Spinal cord (tissue), 9 donors: ENCODE measurements at regions not wholly inside any gene's neighbourhood (a gene's known extent, or its start where the extent isn't known, plus 50 kb on each side); places are given as distances from the start of the nearest gene placed in this dataset.
A peak's percentile ranks its signal among the peaks of the same experiment; 100 is the strongest.
"Not testable (repeated sequence)": the region's sequence is repeated elsewhere in the genome, so short reads cannot be mapped to it uniquely, and the experiment has no call there.

Source experiments
- DNase-seq, 6 donors: peaks; one replicate each; pipeline versions ENCODE4 v3.0.0 to v3.0.0-alpha.2; 2013 to 2015; ENCODE audit warnings: low spot score in 6 of 6, low read depth in 4 of 6
- H3K27ac ChIP-seq: one replicate; pipeline ENCODE4 v1.5.1; 2013; ENCODE audit warnings: low read depth, low read length, control low read depth
- H3K27me3 ChIP-seq: one replicate; pipeline ENCODE4 v1.6.1; 2013; ENCODE audit warnings: low read length; ENCODE audit not compliant: control insufficient read depth, insufficient read depth
- H3K36me3 ChIP-seq: one replicate; pipeline ENCODE4 v1.6.1; 2013; ENCODE audit warnings: low read length; ENCODE audit not compliant: control insufficient read depth, insufficient read depth
- H3K4me1 ChIP-seq: one replicate; pipeline ENCODE4 v1.6.1; 2013; ENCODE audit warnings: low read length; ENCODE audit not compliant: control insufficient read depth, insufficient read depth
- H3K4me3 ChIP-seq: one replicate; pipeline ENCODE4 v1.5.1; 2013; ENCODE audit warnings: low read depth, low read length, control low read depth
- H3K9me3 ChIP-seq: one replicate; pipeline ENCODE4 v1.6.1; 2013; ENCODE audit warnings: low read length; ENCODE audit not compliant: control insufficient read depth, insufficient read depth
- WGBS: methylation state at CpG from one replicate; pipeline ENCODE4 v1.1.5; 2013; ENCODE audit warnings: missing lambda C conversion rate; ENCODE audit not compliant: insufficient coverage; 5-methylcytosine and 5-hydroxymethylcytosine counted together
- donor health status: healthy.

DNA sequence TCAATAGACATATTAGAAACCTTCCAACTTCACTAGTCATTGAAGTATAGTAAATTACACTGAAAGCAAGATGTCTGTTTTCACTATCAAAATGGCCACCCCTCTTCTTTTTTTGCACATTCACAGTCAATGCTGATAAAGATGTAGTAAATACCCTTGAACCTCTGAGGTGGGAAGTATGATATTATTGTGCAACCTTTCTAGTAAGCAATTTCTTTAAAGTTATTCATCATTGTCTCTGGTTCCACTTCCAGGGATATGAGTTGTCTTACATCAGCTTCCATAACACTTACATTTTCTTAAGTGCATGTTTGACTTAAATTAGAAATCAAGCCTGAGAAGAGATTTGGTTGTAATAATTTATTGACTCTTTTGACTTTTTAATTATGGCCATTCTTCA, 453.9 kb upstream of the MGAT4C start:
- H3K9me3 ChIP-seq, result peaks cover 2% of the 10 kb centered on the region

DNA sequence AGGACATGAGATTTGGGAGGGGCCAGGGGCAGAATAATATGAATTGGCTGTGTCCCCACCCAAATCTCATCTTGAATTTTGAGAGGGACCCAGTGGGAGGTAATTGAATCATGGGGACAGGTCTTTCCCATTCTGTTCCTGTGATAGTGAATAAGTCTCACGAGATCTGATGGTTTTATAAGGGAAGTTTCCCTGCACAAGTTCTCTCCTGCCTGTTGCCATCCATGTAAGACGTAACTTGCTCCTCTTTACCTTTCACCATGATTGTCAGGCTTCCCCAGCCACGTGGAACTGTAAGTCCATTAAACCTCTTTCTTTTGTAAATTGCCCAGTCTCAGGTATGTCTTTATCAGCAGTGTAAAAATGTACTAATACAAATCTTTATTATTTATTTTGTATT, 452.8 kb upstream of the MGAT4C start:
- not testable (repeated sequence) for H3K36me3 ChIP-seq, H3K27ac ChIP-seq, H3K9me3 ChIP-seq, DNase-seq, H3K27me3 ChIP-seq, H3K4me1 ChIP-seq, H3K4me3 ChIP-seq
- 90% methylated on average over 2 of the region's 3 CpGs for WGBS

More for the DNA sequence above, 453.9 kb upstream of the MGAT4C start:
- Histone ChIP-seq H3K27me3 (no peaks in the 10 kb centered on the region), H3K4me1 (no peaks in the 10 kb centered on the region), H3K4me3 (no peak overlapping the region), H3K36me3 (no peaks in the 10 kb centered on the region), H3K27ac (no peak overlapping the region)
- DNase-seq, result no peak

DNA sequence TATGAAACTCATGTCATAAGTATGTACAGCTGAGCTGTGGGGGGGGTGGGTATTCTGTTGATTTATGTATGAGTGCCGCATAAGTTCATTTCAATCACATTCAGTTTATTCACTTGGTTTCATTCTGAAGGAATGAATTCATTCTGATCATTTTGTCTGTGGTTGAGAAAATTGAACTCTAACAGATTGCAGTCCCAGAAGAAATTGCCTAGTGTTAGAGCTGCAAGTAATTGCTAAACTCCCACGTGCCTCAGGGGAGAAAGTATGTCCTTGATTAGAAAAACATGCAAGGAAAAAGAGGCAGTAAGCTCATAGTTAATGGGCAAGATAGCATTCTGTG, 442.4 kb upstream of the MGAT4C start:
- H3K27ac ChIP-seq, result no peak overlapping the region
- no peak overlapping the region for H3K4me3 ChIP-seq
- DNase-seq, result peak in 4 of 6 donors; percentile 2 to 90 (median 30)
- H3K36me3 ChIP-seq, result no peaks in the 10 kb centered on the region
- no peaks in the 10 kb centered on the region for H3K27me3 ChIP-seq
- H3K9me3 ChIP-seq, result no peaks in the 10 kb centered on the region
- H3K4me1 ChIP-seq, result no peaks in the 10 kb centered on the region
- WGBS, result 20% methylated on average over 1 of the region's 2 CpGs

DNA sequence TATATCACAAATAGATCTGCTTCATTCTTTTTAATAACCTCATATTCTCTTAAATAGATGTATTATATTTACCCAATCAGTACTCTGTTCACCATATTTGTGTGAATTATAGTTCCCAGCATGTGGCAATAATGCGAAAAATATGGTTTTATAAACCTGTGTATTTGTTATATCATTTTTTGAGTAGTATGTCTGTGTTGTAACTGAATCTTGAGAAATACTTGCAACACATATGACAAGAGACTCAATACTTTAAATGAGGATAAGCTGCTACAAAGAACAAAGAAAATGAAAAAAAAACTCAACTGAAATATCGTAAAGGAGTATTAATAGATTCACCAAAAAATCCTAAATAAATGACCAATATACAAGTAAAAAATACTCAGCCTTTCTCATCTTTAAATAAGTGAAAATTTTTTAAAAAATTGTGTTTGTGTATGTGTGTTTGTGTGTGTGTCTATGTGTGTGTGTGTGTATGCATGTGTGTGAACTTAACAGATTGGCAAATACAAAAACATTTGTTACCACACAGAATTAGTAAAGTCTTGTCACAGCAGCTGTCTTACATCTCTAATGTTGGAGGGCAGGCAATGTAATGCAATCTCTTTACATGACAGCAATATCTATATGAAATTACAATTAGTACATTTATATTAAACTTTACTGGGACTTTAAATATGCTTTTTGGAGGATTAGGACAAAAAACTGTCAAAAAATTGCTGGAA, 441.9 kb upstream of the MGAT4C start:
- Histone ChIP-seq H3K9me3 (no peaks in the 10 kb centered on the region), H3K27ac (no peak overlapping the region), H3K4me1 (no peaks in the 10 kb centered on the region), H3K36me3 (no peaks in the 10 kb centered on the region), H3K4me3 (no peak overlapping the region), H3K27me3 (no peaks in the 10 kb centered on the region)
- DNase-seq, result peak in 1 of 6 donors; percentile 5
- WGBS, result no CpG with 5 or more reads among the region's 2 CpGs

GRCh38 chr12:86683568-86684304, 427.5 kb upstream of the MGAT4C start:
- Histone ChIP-seq H3K36me3 (no peaks in the 10 kb centered on the region), H3K9me3 (peaks cover 2% of the 10 kb centered on the region), H3K27ac (no peak overlapping the region), H3K4me3 (no peak overlapping the region), H3K4me1 (no peaks in the 10 kb centered on the region), H3K27me3 (no peaks in the 10 kb centered on the region)
- WGBS, result 66% methylated on average over 5 of the region's 6 CpGs
- no peak for DNase-seq

DNA sequence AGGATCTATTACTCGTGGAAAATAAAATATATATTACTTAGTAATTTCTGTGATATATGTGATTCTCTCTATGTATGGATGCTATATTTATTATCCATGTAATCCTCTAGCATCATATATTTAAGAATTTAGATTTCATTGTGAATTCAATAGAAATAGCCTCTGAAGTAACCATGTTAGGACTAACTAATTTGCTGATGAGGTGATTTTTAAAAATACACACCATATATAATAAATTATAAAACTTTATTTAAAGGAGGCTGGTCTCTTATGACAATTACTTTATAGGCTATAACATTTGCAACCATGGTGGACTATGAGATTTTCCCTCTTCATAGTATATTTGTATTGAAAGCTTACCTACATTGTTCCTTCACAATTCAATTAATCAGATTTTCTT, 424.9 kb upstream of the MGAT4C start:
- Histone ChIP-seq H3K4me1 (no peaks in the 10 kb centered on the region), H3K27ac (no peak overlapping the region), H3K36me3 (no peaks in the 10 kb centered on the region), H3K9me3 (peaks cover 2% of the 10 kb centered on the region), H3K27me3 (no peaks in the 10 kb centered on the region), H3K4me3 (no peak overlapping the region)
- DNase-seq, result no peak
- WGBS, result no CpG with 5 or more reads among the region's 1 CpG

GRCh38 chr12:86675197-86675596, 419.0 kb upstream of the MGAT4C start:
- Histone ChIP-seq H3K27ac (no peak overlapping the region), H3K4me1 (no peaks in the 10 kb centered on the region), H3K9me3 (peaks cover 2% of the 10 kb centered on the region), H3K36me3 (no peaks in the 10 kb centered on the region), H3K27me3 (no peaks in the 10 kb centered on the region), H3K4me3 (no peak overlapping the region)
- no peak for DNase-seq
- 67% methylated on average over 3 of the region's 3 CpGs for WGBS

- WGBS, result no CpG with 5 or more reads among the region's 4 CpGs
- H3K36me3 ChIP-seq, result no peaks in the 10 kb centered on the region
- no peaks in the 10 kb centered on the region for H3K27me3 ChIP-seq
- no peak for DNase-seq
- no peaks in the 10 kb centered on the region for H3K4me1 ChIP-seq
- H3K9me3 ChIP-seq, result peaks cover 2% of the 10 kb centered on the region
- no peak overlapping the region for H3K27ac ChIP-seq
- H3K4me3 ChIP-seq, result no peak overlapping the region
Observed at GRCh38 chr12:86670986-86671385, 414.8 kb upstream of the MGAT4C start.

DNA sequence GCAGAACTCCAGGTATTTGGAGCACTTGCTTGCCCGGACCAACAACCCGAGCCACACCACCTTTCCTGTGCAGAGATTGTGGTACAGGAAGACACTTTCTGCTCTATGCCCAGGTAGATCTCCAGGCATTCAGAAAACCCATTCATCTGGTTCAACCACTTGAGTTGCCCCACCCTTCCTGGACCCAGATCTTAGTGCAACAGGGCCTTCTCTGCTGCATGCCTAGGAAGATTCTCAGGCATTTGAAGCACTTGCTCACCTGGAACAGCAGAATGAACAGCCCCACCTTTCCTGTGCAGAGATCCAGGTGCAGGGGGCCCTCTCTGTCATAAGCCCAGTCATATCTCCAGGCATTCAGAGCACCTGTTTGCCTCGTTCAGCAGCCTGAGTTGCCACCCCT, 412.8 kb upstream of the MGAT4C start:
- no peak overlapping the region for H3K4me3 ChIP-seq
- WGBS, result 80% methylated on average over 2 of the region's 3 CpGs
- no peaks in the 10 kb centered on the region for H3K36me3 ChIP-seq
- DNase-seq, result no peak
- peaks cover 2% of the 10 kb centered on the region for H3K9me3 ChIP-seq
- H3K27ac ChIP-seq, result no peak overlapping the region
- no peaks in the 10 kb centered on the region for H3K4me1 ChIP-seq
- H3K27me3 ChIP-seq, result no peaks in the 10 kb centered on the region

- H3K27me3 ChIP-seq, result no peaks in the 10 kb centered on the region
- H3K27ac ChIP-seq, result no peak overlapping the region
- DNase-seq, result no peak
- H3K36me3 ChIP-seq, result no peaks in the 10 kb centered on the region
- no peaks in the 10 kb centered on the region for H3K4me1 ChIP-seq
- peaks cover 2% of the 10 kb centered on the region for H3K9me3 ChIP-seq
- H3K4me3 ChIP-seq, result no peak overlapping the region
Observed at GRCh38 chr12:86666316-86666715, 410.1 kb upstream of the MGAT4C start.
